Left ventricle myocardium superior (tissue), 1 donor: ENCODE measurements at regions not wholly inside any gene's neighbourhood (a gene's known extent, or its start where the extent isn't known, plus 50 kb on each side); places are given as distances from the start of the nearest gene placed in this dataset.
"Not testable (repeated sequence)": the region's sequence is repeated elsewhere in the genome, so short reads cannot be mapped to it uniquely, and the experiment has no call there.

Experiments
- ATAC-seq: fragments of 200-7000 bp; cut with Tn5 transposase; one replicate; pipeline ENCODE4 v1.9.1; 2020; ENCODE audit warnings: mild to moderate bottlenecking, moderate library complexity
- DNase-seq: peaks from one replicate; pipeline ENCODE4 v3.0.0-alpha.2; 2020
- intact Hi-C: fragments of 100-400 bp; cut with micrococcal nuclease; formaldehyde crosslinking; loops from one replicate; pipeline ENCODE4 v1.11.0; 2022
- donor health status: DM: no; HTN: yes; CAD: no; lungs with severe emphysema.

GRCh38 chr10:6995831-6996230 lies 415.0 kb downstream of the SFMBT2 start:
- intact Hi-C loops = no loop called here
- DNase-seq = no peak
- no peak for ATAC-seq

GRCh38 chr10:6995341-6995740 lies 415.3 kb upstream of the PRKCQ start:
- intact Hi-C loops = no loop called here
- ATAC-seq (no peak), DNase-seq (no peak)

- intact Hi-C loops = no loop called here
- no peak for ATAC-seq
These were observed 410.8 kb upstream of the PRKCQ start for GRCh38 chr10:6990891-6991290.

GRCh38 chr10:6988654-6989053 lies 408.6 kb upstream of the PRKCQ start:
- intact Hi-C loops = no loop called here
- ATAC-seq = no peak
- no peak for DNase-seq

More at GRCh38 chr10:6990891-6991290, 410.8 kb upstream of the PRKCQ start:
- no peak for DNase-seq

- intact Hi-C loops = no loop called here
- ATAC-seq (peak; percentile 29), DNase-seq (no peak)
These were observed 407.5 kb upstream of the PRKCQ start for GRCh38 chr10:6987536-6987945.

- intact Hi-C loops = no loop called here
- ATAC-seq (no peak), DNase-seq (no peak)
These were observed 406.9 kb upstream of the PRKCQ start for GRCh38 chr10:6986927-6987326.

- ATAC-seq (no peak), DNase-seq (no peak)
- intact Hi-C loops = no loop called here
These were observed 405.6 kb upstream of the PRKCQ start for GRCh38 chr10:6985644-6986043.

GRCh38 chr10:6984971-6985370 lies 404.9 kb upstream of the PRKCQ start:
- ATAC-seq (no peak), DNase-seq (no peak)
- intact Hi-C loops = no loop called here

GRCh38 chr10:6984016-6984415 lies 403.9 kb upstream of the PRKCQ start:
- ATAC-seq, intact Hi-C loops, DNase-seq: not testable (repeated sequence)

GRCh38 chr10:6980353-6980752 lies 400.3 kb upstream of the PRKCQ start:
- DNase-seq (no peak), ATAC-seq (peak; percentile 46)
- intact Hi-C loops = no loop called here

- intact Hi-C loops = no loop called here
- ATAC-seq (no peak), DNase-seq (no peak)
These were observed 399.3 kb upstream of the PRKCQ start for GRCh38 chr10:6979371-6979770.

GRCh38 chr10:6978187-6978627 lies 398.1 kb upstream of the PRKCQ start:
- intact Hi-C loops = no loop called here
- ATAC-seq (no peak), DNase-seq (no peak)

- ATAC-seq = no peak
- intact Hi-C loops = no loop called here
- no peak for DNase-seq
These were observed 397.5 kb upstream of the PRKCQ start for GRCh38 chr10:6977398-6978186.

- no peak for ATAC-seq
- intact Hi-C loops = no loop called here
- DNase-seq = no peak
These were observed 393.8 kb upstream of the PRKCQ start for GRCh38 chr10:6973899-6974298.

GRCh38 chr10:6972226-6972625 lies 392.1 kb upstream of the PRKCQ start:
- ATAC-seq = no peak
- intact Hi-C loops = no loop called here
- no peak for DNase-seq

GRCh38 chr10:6969659-6970058 lies 389.6 kb upstream of the PRKCQ start:
- DNase-seq = no peak
- no peak for ATAC-seq
- intact Hi-C loops = no loop called here

GRCh38 chr10:6964543-6964942 lies 384.5 kb upstream of the PRKCQ start:
- no peak for ATAC-seq
- no peak for DNase-seq
- intact Hi-C loops = no loop called here

GRCh38 chr10:6962576-6962975 lies 382.5 kb upstream of the PRKCQ start:
- ATAC-seq (no peak), DNase-seq (no peak)
- intact Hi-C loops = no loop called here

- DNase-seq = no peak
- intact Hi-C loops = no loop called here
- no peak for ATAC-seq
These were observed 378.6 kb upstream of the PRKCQ start for GRCh38 chr10:6958711-6959110.

GRCh38 chr10:6958254-6958653 lies 378.2 kb upstream of the PRKCQ start:
- intact Hi-C loops = no loop called here
- DNase-seq (no peak), ATAC-seq (no peak)

- DNase-seq (no peak), ATAC-seq (no peak)
- intact Hi-C loops = no loop called here
These were observed 377.8 kb upstream of the PRKCQ start for GRCh38 chr10:6957851-6958250.
